GM23338 (cell line): ENCODE measurements at regions not wholly inside any gene's neighbourhood (a gene's known extent, or its start where the extent isn't known, plus 50 kb on each side); places are given as distances from the start of the nearest gene placed in this dataset.

Source experiments
- ATAC-seq: fragments of 200-7000 bp; cut with Tn5 transposase; 3 replicates; pipeline ENCODE4 v1.9.1; 2020
- DNase-seq: peaks from one replicate; pipeline ENCODE4 v3.0.0-alpha.2; 2015; ENCODE audit warnings: low spot score
- H2AFZ ChIP-seq: fragments of 200-600 bp; sonication (generic); 2 replicates; pipeline ENCODE4 v1.8.0; 2016; ENCODE audit warnings: antibody characterized with exemption, mild to moderate bottlenecking, moderate library complexity
- H3F3A ChIP-seq: fragments of 200-600 bp; sonication (generic); replicated peaks from 2 replicates; pipeline ENCODE4 v1.8.0; 2017; ENCODE audit warnings: antibody characterized with exemption, mixed run types, low read depth
- H3K27ac ChIP-seq: fragments of 200-600 bp; sonication (generic); 2 replicates; pipeline ENCODE4 v1.6.1; 2016; ENCODE audit warnings: low read depth
- H3K27me3 ChIP-seq: fragments of 200-600 bp; sonication (generic); 2 replicates; pipeline ENCODE4 v1.8.0; 2016; ENCODE audit warnings: mild to moderate bottlenecking, mixed run types, moderate library complexity; ENCODE audit not compliant: insufficient read depth
- H3K36me3 ChIP-seq: fragments of 200-600 bp; sonication (generic); 2 replicates; pipeline ENCODE4 v1.8.0; 2016; ENCODE audit warnings: mild to moderate bottlenecking; ENCODE audit not compliant: insufficient read depth
- H3K4me1 ChIP-seq: fragments of 200-600 bp; sonication (generic); 2 replicates; pipeline ENCODE4 v1.8.0; 2016; ENCODE audit warnings: mild to moderate bottlenecking, moderate library complexity; ENCODE audit not compliant: insufficient read depth
- H3K4me2 ChIP-seq: fragments of 200-600 bp; sonication (generic); 2 replicates; pipeline ENCODE4 v1.7.1; 2017; ENCODE audit warnings: mixed run types
- H3K4me3 ChIP-seq: fragments of 200-600 bp; sonication (generic); 2 replicates; pipeline ENCODE4 v1.6.1; 2016; ENCODE audit warnings: mixed run types
- H3K79me2 ChIP-seq: fragments of 200-600 bp; sonication (generic); replicated peaks from 2 replicates; pipeline ENCODE4 v1.8.0; 2017; ENCODE audit warnings: mild to moderate bottlenecking; ENCODE audit not compliant: insufficient read depth
- H3K9me2 ChIP-seq: fragments of 200-600 bp; sonication (generic); 2 replicates; pipeline ENCODE4 v1.8.0; 2017; ENCODE audit not compliant: insufficient read depth
- H4K20me1 ChIP-seq: fragments of 200-600 bp; sonication (generic); replicated peaks from 2 replicates; pipeline ENCODE4 v1.8.0; 2017; ENCODE audit warnings: mild to moderate bottlenecking; ENCODE audit not compliant: insufficient read depth
- H3K27ac Mint-ChIP-seq: 2 replicates; pipeline ENCODE4 v1.8.0; 2020; ENCODE audit warnings: inconsistent platforms, mild to moderate bottlenecking, moderate library complexity, mixed read lengths
- H3K27me3 Mint-ChIP-seq: 3 replicates; pipeline ENCODE4 v1.8.0; 2022; ENCODE audit warnings: low read depth, mild to moderate bottlenecking, moderate library complexity, mixed read lengths, inconsistent platforms; ENCODE audit not compliant: insufficient read depth, poor library complexity
- H3K36me3 Mint-ChIP-seq: 3 replicates; pipeline ENCODE4 v1.8.0; 2021; ENCODE audit warnings: low read depth, mild to moderate bottlenecking, inconsistent platforms, moderate library complexity, mixed read lengths
- H3K4me1 Mint-ChIP-seq: 3 replicates; pipeline ENCODE4 v1.8.0; 2020; ENCODE audit warnings: mild to moderate bottlenecking, inconsistent platforms, mixed read lengths
- H3K4me3 Mint-ChIP-seq: 3 replicates; pipeline ENCODE4 v1.8.0; 2021; ENCODE audit warnings: moderate library complexity, mild to moderate bottlenecking, inconsistent platforms, mixed read lengths
- H3K9me3 Mint-ChIP-seq: 3 replicates; pipeline ENCODE4 v1.8.0; 2020; ENCODE audit warnings: moderate library complexity, mild to moderate bottlenecking, inconsistent platforms, mixed read lengths
- CREB1 ChIP-seq: fragments of 250-450 bp; sonication (Bioruptor Pico); IDR thresholded peaks from 2 replicates; pipeline ENCODE4 v1.5.0; 2020; ENCODE audit warnings: low read depth, mild to moderate bottlenecking, moderate library complexity
- EZH2 ChIP-seq: fragments of 200-600 bp; sonication (generic); IDR thresholded peaks from one replicate; pipeline ENCODE4 v1.8.0; 2017; ENCODE audit warnings: antibody characterized with exemption, mild to moderate bottlenecking, low read depth; ENCODE audit not compliant: unreplicated experiment
- EZH2phosphoT487 ChIP-seq: fragments of 200-600 bp; sonication (generic); IDR thresholded peaks from one replicate; pipeline ENCODE4 v1.8.1; 2018; ENCODE audit warnings: antibody characterized with exemption; ENCODE audit not compliant: unreplicated experiment
- ZNF331 ChIP-seq: fragments of 250-450 bp; sonication (Bioruptor Pico); IDR thresholded peaks from 2 replicates; pipeline ENCODE4 v1.5.0; 2020; ENCODE audit warnings: low read depth, mild to moderate bottlenecking, moderate library complexity
- ZNF462 ChIP-seq: fragments of 250-450 bp; sonication (Bioruptor Pico); IDR thresholded peaks from 2 replicates; pipeline ENCODE4 v1.5.0; 2020; ENCODE audit warnings: mild to moderate bottlenecking, moderate library complexity
- TF ChIP-seq, protein P1 (sequence below), 2 experiments: fragments of 200-600 bp in 1 of 2; sonication (generic) in 1 of 2; conservative IDR thresholded peaks; 2 replicates each; pipeline versions ENCODE4 v1.5.1 to v1.6.1; 2016 to 2017; ENCODE audit warnings: antibody characterized with exemption in 2 of 2, low read depth in 2 of 2, mild to moderate bottlenecking in 2 of 2, moderate library complexity in 1 of 2

- peaks cover 3% of the 10 kb centered on the region for H3K27me3 Mint-ChIP-seq
Observed at GRCh38 chr13:38582133-38582532, 104.7 kb upstream of the FREM2 start.

DNA sequence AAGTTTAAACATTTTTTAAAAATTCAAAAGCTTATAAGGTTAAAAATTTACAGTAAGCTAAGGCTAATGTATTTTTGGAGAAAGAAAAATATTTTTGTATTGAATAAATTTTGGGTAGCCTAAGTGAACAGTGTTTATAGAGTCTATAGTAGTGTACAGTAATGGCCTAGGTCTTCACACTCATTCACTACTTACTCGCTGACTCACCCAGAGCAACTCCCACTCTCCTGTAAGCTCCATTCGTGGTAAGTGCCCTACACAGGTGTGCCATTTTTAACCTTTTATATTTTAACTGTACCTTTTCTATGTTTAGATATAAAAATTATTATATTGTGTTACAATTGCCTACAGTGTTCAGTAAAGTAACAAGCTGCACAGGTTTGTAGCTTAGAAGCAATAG, 96.6 kb upstream of the FREM2 start:
- no peak overlapping the region for H3K4me3 Mint-ChIP-seq
- Histone ChIP-seq H3K4me2 (no peak overlapping the region), H4K20me1 (no peaks in the 10 kb centered on the region), H3F3A (no peaks in the 10 kb centered on the region), H3K79me2 (no peaks in the 10 kb centered on the region), H3K4me1 (no peaks in the 10 kb centered on the region), H2AFZ (no peak overlapping the region), H3K27me3 (no peaks in the 10 kb centered on the region), H3K4me3 (no peak overlapping the region), H3K9me2 (no peaks in the 10 kb centered on the region), H3K36me3 (no peaks in the 10 kb centered on the region), H3K27ac (no peak overlapping the region)
- ATAC-seq (no peak), DNase-seq (no peak)
- no peaks in the 10 kb centered on the region for H3K36me3 Mint-ChIP-seq
- peaks cover 7% of the 10 kb centered on the region; the same call in 1 of the 3 replicates for H3K9me3 Mint-ChIP-seq
- TF ChIP-seq ZNF462 (CRISPR knock-in tag) (no peak), ZNF331 (no peak), EZH2phosphoT487 (no peak), EZH2 (no peak)
- no peak overlapping the region for H3K27ac Mint-ChIP-seq
- H3K27me3 Mint-ChIP-seq: no peaks in the 10 kb centered on the region
- no peaks in the 10 kb centered on the region for H3K4me1 Mint-ChIP-seq

More at GRCh38 chr13:38582133-38582532, 104.7 kb upstream of the FREM2 start:
- Histone ChIP-seq H3K4me2 (no peak overlapping the region), H3K4me1 (no peaks in the 10 kb centered on the region), H4K20me1 (no peaks in the 10 kb centered on the region), H3K4me3 (no peak overlapping the region), H3K79me2 (no peaks in the 10 kb centered on the region), H3K27ac (no peak overlapping the region), H3K27me3 (no peaks in the 10 kb centered on the region), H3K36me3 (no peaks in the 10 kb centered on the region), H3F3A (no peaks in the 10 kb centered on the region), H2AFZ (peak overlapping the region; percentile 34; the same call in 1 of the 2 replicates), H3K9me2 (no peaks in the 10 kb centered on the region)
- Mint-ChIP-seq H3K4me3 (no peak overlapping the region), H3K36me3 (no peaks in the 10 kb centered on the region), H3K9me3 (no peaks in the 10 kb centered on the region), H3K27ac (no peak overlapping the region), H3K4me1 (no peaks in the 10 kb centered on the region)
- peak; percentile 90 for ATAC-seq
- peak; percentile 72 for DNase-seq
- TF ChIP-seq, protein P1, sequence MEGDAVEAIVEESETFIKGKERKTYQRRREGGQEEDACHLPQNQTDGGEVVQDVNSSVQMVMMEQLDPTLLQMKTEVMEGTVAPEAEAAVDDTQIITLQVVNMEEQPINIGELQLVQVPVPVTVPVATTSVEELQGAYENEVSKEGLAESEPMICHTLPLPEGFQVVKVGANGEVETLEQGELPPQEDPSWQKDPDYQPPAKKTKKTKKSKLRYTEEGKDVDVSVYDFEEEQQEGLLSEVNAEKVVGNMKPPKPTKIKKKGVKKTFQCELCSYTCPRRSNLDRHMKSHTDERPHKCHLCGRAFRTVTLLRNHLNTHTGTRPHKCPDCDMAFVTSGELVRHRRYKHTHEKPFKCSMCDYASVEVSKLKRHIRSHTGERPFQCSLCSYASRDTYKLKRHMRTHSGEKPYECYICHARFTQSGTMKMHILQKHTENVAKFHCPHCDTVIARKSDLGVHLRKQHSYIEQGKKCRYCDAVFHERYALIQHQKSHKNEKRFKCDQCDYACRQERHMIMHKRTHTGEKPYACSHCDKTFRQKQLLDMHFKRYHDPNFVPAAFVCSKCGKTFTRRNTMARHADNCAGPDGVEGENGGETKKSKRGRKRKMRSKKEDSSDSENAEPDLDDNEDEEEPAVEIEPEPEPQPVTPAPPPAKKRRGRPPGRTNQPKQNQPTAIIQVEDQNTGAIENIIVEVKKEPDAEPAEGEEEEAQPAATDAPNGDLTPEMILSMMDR (conservative IDR thresholded peaks at IDR 0.05; ENCODE audit: low read depth in 2 of 2): peak; percentile 69
- TF ChIP-seq CREB1 (CRISPR knock-in tag): no peak
